ENCODE measurements at regions not wholly inside any gene's neighbourhood (a gene's known extent, or its start where the extent isn't known, plus 50 kb on each side); places are given as distances from the start of the nearest gene placed in this dataset.
A peak's percentile ranks its signal among the peaks of the same experiment; 100 is the strongest.
"Not testable (repeated sequence)": the region's sequence is repeated elsewhere in the genome, so short reads cannot be mapped to it uniquely, and the experiment has no call there.

GRCh38 chr4:87916626-87917025, 58.9 kb upstream of the SPP1 start:
- DNase-seq (ENCODE audit: low read depth) (peak; percentile 51), FAIRE-seq (no peak)
- Histone ChIP-seq H3K36me3 (ENCODE audit: insufficient read depth, low read length) (no peaks in the 10 kb centered on the region), H3K9me3 (ENCODE audit: insufficient read depth, low read depth, low read length) (no peaks in the 10 kb centered on the region), H3K4me1 (ENCODE audit: insufficient read depth, low read length) (no peaks in the 10 kb centered on the region), H3K9ac (ENCODE audit: low read length) (no peak overlapping the region), H3K27me3 (ENCODE audit: insufficient read depth, low read length) (no peaks in the 10 kb centered on the region), H4K20me1 (ENCODE audit: insufficient read depth, low read length) (no peaks in the 10 kb centered on the region), H2AFZ (ENCODE audit: low read depth, low read length) (no peak overlapping the region), H3K79me2 (ENCODE audit: insufficient read depth, low read length) (no peaks in the 10 kb centered on the region), H3K4me2 (ENCODE audit: low read length) (no peak overlapping the region), H3K27ac (ENCODE audit: low read depth, low read length) (no peak overlapping the region), H3K4me3 (ENCODE audit: insufficient read depth, low read depth, low read length) (no peak overlapping the region)
- TF ChIP-seq CTCF (IDR thresholded peaks at IDR 0.05; ENCODE audit: insufficient read depth, low read depth, low read length) (no peak), EZH2 (IDR thresholded peaks at IDR 0.05; ENCODE audit: insufficient read depth, low read length) (no peak)
- H3K27me3 Mint-ChIP-seq (ENCODE audit: low read depth, unreplicated experiment) = no peaks in the 10 kb centered on the region
- H3K27ac Mint-ChIP-seq (ENCODE audit: unreplicated experiment) = no peak overlapping the region
- no peaks in the 10 kb centered on the region for H3K9me3 Mint-ChIP-seq (ENCODE audit: unreplicated experiment)
- H3K36me3 Mint-ChIP-seq (ENCODE audit: low read depth, unreplicated experiment) = no peaks in the 10 kb centered on the region
- H3K4me1 Mint-ChIP-seq (ENCODE audit: low read depth, unreplicated experiment) = peaks cover 47% of the 10 kb centered on the region
- peak overlapping the region; percentile 43 for H3K4me3 Mint-ChIP-seq (ENCODE audit: unreplicated experiment)

GRCh38 chr4:87917911-87918310, 57.6 kb upstream of the SPP1 start:
- not testable (repeated sequence) for H3K36me3 Mint-ChIP-seq (ENCODE audit: low read depth, unreplicated experiment)

GRCh38 chr4:87918314-87919058, 57.0 kb upstream of the SPP1 start:
- Histone ChIP-seq H2AFZ (ENCODE audit: low read depth, low read length) (no peak overlapping the region), H4K20me1 (ENCODE audit: insufficient read depth, low read length) (no peaks in the 10 kb centered on the region), H3K4me2 (ENCODE audit: low read length) (no peak overlapping the region), H3K36me3 (ENCODE audit: insufficient read depth, low read length) (no peaks in the 10 kb centered on the region), H3K27me3 (ENCODE audit: insufficient read depth, low read length) (no peaks in the 10 kb centered on the region), H3K4me1 (ENCODE audit: insufficient read depth, low read length) (no peaks in the 10 kb centered on the region), H3K27ac (ENCODE audit: low read depth, low read length) (no peak overlapping the region), H3K9ac (ENCODE audit: low read length) (no peak overlapping the region), H3K79me2 (ENCODE audit: insufficient read depth, low read length) (no peaks in the 10 kb centered on the region), H3K4me3 (ENCODE audit: insufficient read depth, low read depth, low read length) (no peak overlapping the region), H3K9me3 (ENCODE audit: insufficient read depth, low read depth, low read length) (no peaks in the 10 kb centered on the region)
- no peak overlapping the region for H3K27ac Mint-ChIP-seq (ENCODE audit: unreplicated experiment)
- TF ChIP-seq CTCF (IDR thresholded peaks at IDR 0.05; ENCODE audit: insufficient read depth, low read depth, low read length) (no peak), EZH2 (IDR thresholded peaks at IDR 0.05; ENCODE audit: insufficient read depth, low read length) (no peak)
- H3K4me3 Mint-ChIP-seq (ENCODE audit: unreplicated experiment) = no peak overlapping the region
- H3K4me1 Mint-ChIP-seq (ENCODE audit: low read depth, unreplicated experiment) = peaks cover 48% of the 10 kb centered on the region
- no peak for DNase-seq (ENCODE audit: low read depth)
- no peaks in the 10 kb centered on the region for H3K9me3 Mint-ChIP-seq (ENCODE audit: unreplicated experiment)
- peaks cover 4% of the 10 kb centered on the region for H3K27me3 Mint-ChIP-seq (ENCODE audit: low read depth, unreplicated experiment)
- FAIRE-seq = no peak
- H3K36me3 Mint-ChIP-seq (ENCODE audit: low read depth, unreplicated experiment) = no peaks in the 10 kb centered on the region

More at GRCh38 chr4:87917911-87918310, 57.6 kb upstream of the SPP1 start:
- Mint-ChIP-seq H3K4me1 (ENCODE audit: low read depth, unreplicated experiment) (peaks cover 44% of the 10 kb centered on the region), H3K27ac (ENCODE audit: unreplicated experiment) (peak overlapping the region; percentile 31)
- H3K27me3 Mint-ChIP-seq (ENCODE audit: low read depth, unreplicated experiment); H3K4me2 ChIP-seq (ENCODE audit: low read length); H3K4me3 ChIP-seq (ENCODE audit: insufficient read depth, low read depth, low read length); H3K27ac ChIP-seq (ENCODE audit: low read depth, low read length); H3K79me2 ChIP-seq (ENCODE audit: insufficient read depth, low read length); FAIRE-seq; DNase-seq (ENCODE audit: low read depth); H2AFZ ChIP-seq (ENCODE audit: low read depth, low read length); H3K27me3 ChIP-seq (ENCODE audit: insufficient read depth, low read length); H3K9ac ChIP-seq (ENCODE audit: low read length); H3K36me3 ChIP-seq (ENCODE audit: insufficient read depth, low read length); H3K9me3 Mint-ChIP-seq (ENCODE audit: unreplicated experiment); H4K20me1 ChIP-seq (ENCODE audit: insufficient read depth, low read length); H3K4me1 ChIP-seq (ENCODE audit: insufficient read depth, low read length); H3K9me3 ChIP-seq (ENCODE audit: insufficient read depth, low read depth, low read length); H3K4me3 Mint-ChIP-seq (ENCODE audit: unreplicated experiment): not testable (repeated sequence)

GRCh38 chr4:87919304-87919703, 56.2 kb upstream of the SPP1 start:
- not testable (repeated sequence) for H3K4me1 ChIP-seq (ENCODE audit: insufficient read depth, low read length); H3K9me3 ChIP-seq (ENCODE audit: insufficient read depth, low read depth, low read length); H3K27me3 Mint-ChIP-seq (ENCODE audit: low read depth, unreplicated experiment); H3K27ac ChIP-seq (ENCODE audit: low read depth, low read length); H3K4me2 ChIP-seq (ENCODE audit: low read length); H3K36me3 Mint-ChIP-seq (ENCODE audit: low read depth, unreplicated experiment); H3K9ac ChIP-seq (ENCODE audit: low read length); H3K4me3 ChIP-seq (ENCODE audit: insufficient read depth, low read depth, low read length); H3K79me2 ChIP-seq (ENCODE audit: insufficient read depth, low read length); H3K9me3 Mint-ChIP-seq (ENCODE audit: unreplicated experiment); FAIRE-seq; H3K36me3 ChIP-seq (ENCODE audit: insufficient read depth, low read length); H2AFZ ChIP-seq (ENCODE audit: low read depth, low read length); H3K27me3 ChIP-seq (ENCODE audit: insufficient read depth, low read length); H3K4me3 Mint-ChIP-seq (ENCODE audit: unreplicated experiment); H4K20me1 ChIP-seq (ENCODE audit: insufficient read depth, low read length); DNase-seq (ENCODE audit: low read depth)
- Mint-ChIP-seq H3K27ac (ENCODE audit: unreplicated experiment) (peak overlapping the region; percentile 20), H3K4me1 (ENCODE audit: low read depth, unreplicated experiment) (peaks cover 48% of the 10 kb centered on the region)

Measured in astrocyte (in vitro differentiated cells and primary cell).